Stimulated activated CD4-positive, alpha-beta T cell treated with anti-CD3 and anti-CD28 coated beads, Interleukin-1b, Interleukin-23, amount 100 ng/mL, for 48 hours (primary cell): ENCODE measurements at regions not wholly inside any gene's neighbourhood (a gene's known extent, or its start where the extent isn't known, plus 50 kb on each side); places are given as distances from the start of the nearest gene placed in this dataset.
"Not testable (repeated sequence)": the region's sequence is repeated elsewhere in the genome, so short reads cannot be mapped to it uniquely, and the experiment has no call there.

Source experiments
- DNase-seq: peaks from one replicate; pipeline ENCODE4 v3.0.0-alpha.2; 2020

DNA sequence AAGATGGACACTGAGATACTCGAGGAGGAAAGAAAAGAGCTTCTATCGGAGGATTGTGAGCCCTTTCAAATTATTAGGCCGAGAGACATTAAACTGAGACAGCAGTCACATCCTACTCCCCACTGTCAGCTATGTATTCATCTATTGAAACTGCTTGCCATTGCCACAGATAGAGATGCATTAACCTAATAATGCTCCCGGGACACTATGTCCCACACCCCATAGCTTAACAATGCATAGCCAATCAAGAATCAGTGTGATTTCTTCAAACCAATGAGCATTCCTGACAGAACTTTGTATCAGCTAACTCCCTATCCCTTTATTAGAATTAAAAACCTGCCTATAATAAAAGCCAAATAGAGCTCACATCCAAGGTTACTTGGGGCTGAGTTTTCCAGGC lies 118.1 kb upstream of the NEIL3 start:
- no peak for DNase-seq

- no peak for DNase-seq
Observed at GRCh38 chr4:177191991-177192390, 117.7 kb upstream of the NEIL3 start.

- DNase-seq = not testable (repeated sequence)
Observed at GRCh38 chr4:177193024-177193715, 116.5 kb upstream of the NEIL3 start.

DNA sequence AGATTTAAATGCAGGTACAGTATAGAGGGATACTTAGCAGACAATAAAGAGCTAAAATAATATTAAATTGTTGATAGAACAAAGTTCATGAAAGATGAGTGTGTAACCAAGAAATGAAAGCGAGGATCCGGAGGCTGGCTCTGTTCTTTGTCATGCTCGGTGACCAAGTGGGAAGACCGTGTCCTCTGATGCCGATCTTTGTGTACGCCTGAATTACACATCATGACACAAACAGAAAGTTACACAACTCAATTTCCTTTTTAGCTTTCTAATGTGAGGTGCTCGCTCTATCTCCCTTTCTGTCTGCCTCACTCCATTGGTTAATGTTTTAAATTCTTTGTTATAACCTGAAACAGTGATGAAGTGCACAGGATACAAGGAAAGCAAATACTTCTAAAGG lies 114.8 kb upstream of the NEIL3 start:
- no peak for DNase-seq

DNA sequence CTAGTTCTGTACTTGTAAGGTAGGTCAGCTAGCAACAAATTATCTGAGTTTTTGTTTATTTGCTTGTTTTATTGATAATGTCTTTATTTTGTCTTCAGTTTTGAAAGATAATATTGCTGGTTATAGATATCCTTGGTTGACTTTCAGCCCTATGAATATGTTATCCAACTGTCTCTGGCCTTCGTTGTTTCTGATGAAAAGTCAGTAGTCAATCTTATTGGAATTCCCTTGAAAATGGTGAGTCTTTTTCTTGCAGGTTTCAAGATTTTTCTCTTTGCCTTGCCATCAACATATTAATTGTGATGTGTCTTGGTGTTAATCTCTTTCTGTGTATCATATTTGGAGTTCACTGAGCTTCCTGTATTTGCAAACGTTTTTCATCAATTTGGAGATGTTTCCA lies 113.1 kb upstream of the NEIL3 start:
- DNase-seq = no peak

GRCh38 chr4:177201614-177202013 lies 108.1 kb upstream of the NEIL3 start:
- no peak for DNase-seq

- no peak for DNase-seq
Observed at GRCh38 chr4:177204126-177204525, 105.5 kb upstream of the NEIL3 start.

- DNase-seq = peak; percentile 18
Observed at GRCh38 chr4:177214935-177215334, 94.7 kb upstream of the NEIL3 start.

DNA sequence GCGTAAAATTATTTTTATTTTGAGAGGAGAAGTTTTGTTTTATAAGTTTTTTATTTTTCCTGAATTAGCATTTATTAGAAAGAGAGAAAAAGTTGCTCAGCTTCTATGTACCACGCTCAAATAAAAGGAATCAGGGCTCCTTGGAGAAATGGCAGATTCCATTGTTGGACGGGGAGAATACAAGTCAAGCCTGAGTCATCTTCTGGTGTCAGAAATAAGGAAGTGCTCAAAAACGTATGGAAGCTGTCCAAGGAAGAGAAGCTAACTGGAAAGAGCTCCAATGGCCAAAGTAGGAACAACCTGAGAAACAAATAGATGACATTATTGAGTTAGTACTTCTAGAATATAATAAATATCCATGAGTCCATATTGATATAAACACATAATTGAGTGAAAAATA lies 89.3 kb upstream of the NEIL3 start:
- no peak for DNase-seq

GRCh38 chr4:177222781-177223180 lies 86.9 kb upstream of the NEIL3 start:
- no peak for DNase-seq

DNA sequence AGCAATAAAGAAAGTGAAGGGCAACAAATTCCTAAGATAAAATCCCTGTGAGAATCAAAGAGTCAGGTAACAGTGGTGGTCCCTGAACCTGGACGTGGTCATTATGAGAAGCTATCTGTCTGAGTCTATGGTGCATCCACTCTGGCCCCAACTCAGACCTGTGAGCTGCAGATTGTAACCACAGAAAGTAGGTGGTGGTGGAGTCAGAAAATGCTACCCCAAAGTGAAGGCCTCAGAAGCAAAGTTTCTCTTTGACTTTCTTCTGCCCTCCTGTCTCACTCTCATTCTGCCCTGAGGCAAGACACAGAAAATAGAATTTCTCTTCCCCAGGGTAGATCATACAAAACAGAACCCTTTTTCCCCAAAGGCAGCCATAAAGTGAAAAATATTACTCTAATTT lies 84.1 kb upstream of the NEIL3 start:
- no peak for DNase-seq

GRCh38 chr4:177227636-177228035 lies 82.0 kb upstream of the NEIL3 start:
- no peak for DNase-seq

- no peak for DNase-seq
Observed at GRCh38 chr4:177228599-177228998, 81.1 kb upstream of the NEIL3 start.

DNA sequence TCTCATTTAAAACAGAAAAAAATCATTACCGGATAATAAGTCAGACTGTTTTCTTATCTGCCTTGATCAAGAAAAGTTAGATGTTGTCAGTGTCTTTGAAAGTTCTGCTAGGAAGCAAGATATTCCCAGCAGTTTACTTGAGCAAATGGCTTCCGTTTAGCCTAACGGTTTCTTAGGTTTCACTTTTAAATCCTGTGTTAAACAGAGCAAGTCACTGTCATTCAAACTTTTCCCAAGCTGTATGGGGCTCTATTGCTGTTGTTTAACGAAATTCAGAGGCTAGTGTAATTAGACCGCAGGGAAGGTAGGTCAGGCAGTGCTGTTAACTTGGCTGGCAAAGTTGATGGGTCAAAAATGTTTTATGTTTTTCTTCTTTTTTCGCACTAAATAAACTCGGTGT lies 80.3 kb upstream of the NEIL3 start:
- DNase-seq = no peak

GRCh38 chr4:177232473-177232872 lies 77.2 kb upstream of the NEIL3 start:
- no peak for DNase-seq

DNA sequence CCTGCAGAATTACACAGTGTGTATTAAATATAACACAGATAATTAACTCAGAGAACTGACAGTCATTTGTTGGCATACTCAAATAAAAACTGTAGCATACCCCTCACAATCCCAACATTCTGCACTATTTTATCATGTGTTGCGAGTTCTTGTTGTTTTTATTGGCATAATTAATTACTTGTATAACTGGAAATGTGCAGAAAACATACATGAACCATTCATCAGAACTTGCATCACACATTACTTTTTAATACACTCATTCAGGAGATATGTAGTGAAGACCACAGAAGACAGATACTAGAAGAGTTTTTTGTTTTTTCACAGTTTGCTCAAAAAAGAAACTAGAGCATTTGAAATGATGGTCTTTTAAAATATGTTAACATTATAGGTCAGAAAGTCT lies 74.6 kb upstream of the NEIL3 start:
- no peak for DNase-seq

DNA sequence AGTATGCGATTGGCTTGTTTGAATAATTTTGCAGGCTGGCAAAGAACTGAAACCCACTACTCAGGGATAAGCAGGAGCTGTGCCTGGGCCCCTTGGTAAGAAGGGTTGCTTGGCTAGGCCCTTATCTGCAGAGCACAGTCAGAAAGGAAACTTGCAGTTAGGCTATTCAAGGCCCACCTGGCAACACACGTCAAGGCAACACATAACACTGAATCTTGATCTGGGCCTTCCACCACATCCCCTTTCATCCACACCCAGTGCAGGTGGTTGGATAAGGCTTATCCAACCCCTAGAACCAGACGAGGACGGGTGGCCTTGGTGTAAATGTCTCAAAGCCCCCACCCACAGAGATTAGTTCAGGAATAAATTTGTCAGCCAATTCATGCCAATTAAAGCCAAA lies 72.8 kb upstream of the NEIL3 start:
- no peak for DNase-seq

GRCh38 chr4:177237291-177237690 lies 72.4 kb upstream of the NEIL3 start:
- DNase-seq = no peak

DNA sequence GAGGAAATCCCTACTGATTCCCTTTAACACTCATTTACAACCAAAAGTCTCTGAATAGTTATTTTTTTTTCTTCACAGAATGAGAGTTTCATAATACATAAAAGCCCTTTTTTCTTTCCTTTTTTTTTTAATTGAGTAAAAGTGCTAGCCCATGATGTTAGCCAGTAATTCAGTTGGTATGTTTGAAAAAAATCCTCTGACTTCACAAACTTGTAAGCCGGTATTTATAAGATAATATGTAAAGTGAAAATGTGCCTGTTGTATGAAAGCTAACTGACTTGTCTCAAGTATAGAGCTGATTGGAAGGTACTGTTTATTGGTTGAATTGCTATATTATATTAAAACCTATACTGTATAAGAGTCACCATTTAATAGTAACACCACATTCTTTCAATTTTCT lies 70.2 kb upstream of the NEIL3 start:
- DNase-seq = no peak

DNA sequence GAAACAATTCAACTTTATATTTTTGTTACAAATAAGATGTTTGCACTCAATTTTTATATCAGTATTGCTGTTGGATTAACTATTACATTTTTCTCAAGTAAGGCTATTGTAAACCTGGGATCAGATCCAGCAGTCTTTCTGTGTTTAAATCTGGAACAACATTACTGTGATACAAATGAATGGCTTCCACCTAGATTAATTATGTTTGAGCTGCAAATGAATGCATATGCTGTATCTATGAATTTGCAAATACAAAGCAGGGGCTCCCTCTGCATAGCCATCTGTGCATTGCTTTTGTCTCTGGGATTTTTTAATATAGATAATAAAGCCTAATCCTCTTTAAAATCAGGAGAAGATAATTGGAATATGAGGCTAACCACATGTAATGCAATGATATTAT lies 69.8 kb upstream of the NEIL3 start:
- no peak for DNase-seq

- DNase-seq = no peak
Observed at GRCh38 chr4:177242651-177243286, 66.9 kb upstream of the NEIL3 start.

DNA sequence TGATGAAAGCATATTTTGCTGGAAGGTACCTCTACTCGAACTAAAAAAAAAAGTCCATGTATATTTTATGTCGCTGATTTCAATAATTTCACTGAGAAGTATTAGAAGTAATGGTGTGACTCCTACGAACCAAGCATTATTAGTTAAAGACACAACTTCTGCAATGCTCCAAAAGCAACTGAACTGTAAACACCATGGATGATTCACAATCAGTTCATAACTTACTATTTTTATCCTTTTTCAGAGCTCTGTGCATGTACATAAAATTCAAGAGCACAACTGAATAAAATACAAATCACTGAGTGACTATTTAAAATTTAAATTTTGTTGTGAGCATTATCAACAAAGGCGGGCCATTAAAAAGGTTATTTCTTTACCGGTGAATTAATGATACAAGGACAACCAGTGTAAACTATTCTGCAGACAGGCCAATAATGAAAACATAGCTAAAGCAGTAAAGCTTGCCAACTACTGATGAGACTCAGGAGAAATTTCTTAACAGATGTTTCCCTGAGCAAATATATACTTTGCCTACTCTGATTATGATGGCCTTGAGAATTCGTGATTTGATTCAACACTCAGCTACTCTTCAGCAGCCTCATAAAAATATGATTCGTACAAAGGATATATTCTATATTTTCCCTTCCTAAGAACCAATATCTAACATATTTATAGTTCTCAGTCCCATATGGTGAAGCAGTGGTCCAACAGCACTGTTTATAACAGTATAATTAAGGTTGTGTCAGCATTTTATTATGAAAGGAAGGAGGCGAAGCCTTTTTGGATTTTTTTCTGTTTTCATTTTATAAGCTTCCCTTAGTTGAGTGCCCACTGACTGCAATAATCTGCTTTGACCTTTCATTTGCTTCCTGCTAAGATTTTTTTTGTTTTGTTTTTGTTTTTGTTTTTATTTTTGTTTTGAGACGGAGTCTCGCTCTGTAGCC lies 62.8 kb upstream of the NEIL3 start:
- no peak for DNase-seq

GRCh38 chr4:177250056-177250696 lies 59.5 kb upstream of the NEIL3 start:
- DNase-seq = peak; percentile 68
